ENCODE measurements at regions not wholly inside any gene's neighbourhood (a gene's known extent, or its start where the extent isn't known, plus 50 kb on each side); places are given as distances from the start of the nearest gene placed in this dataset.
"Not testable (repeated sequence)": the region's sequence is repeated elsewhere in the genome, so short reads cannot be mapped to it uniquely, and the experiment has no call there.

GRCh38 chr18:49693717-49694005, 119.7 kb downstream of the ACAA2 start:
- H3K36me3 Mint-ChIP-seq (ENCODE audit: low read depth), result no peaks in the 10 kb centered on the region
- no peaks in the 10 kb centered on the region for H3K9me3 Mint-ChIP-seq
- peaks cover 4% of the 10 kb centered on the region for H3K27me3 Mint-ChIP-seq (ENCODE audit: low read depth)
- H3K4me3 Mint-ChIP-seq, result no peak overlapping the region
- H3K27ac Mint-ChIP-seq, result peak overlapping the region; percentile 72 to 88 (median 84)
- TF ChIP-seq CTCF (IDR thresholded peaks at IDR 0.05; ENCODE audit: unreplicated experiment in 3 of 3), result no peak
- H3K4me1 Mint-ChIP-seq, result peaks cover 45% of the 10 kb centered on the region

DNA sequence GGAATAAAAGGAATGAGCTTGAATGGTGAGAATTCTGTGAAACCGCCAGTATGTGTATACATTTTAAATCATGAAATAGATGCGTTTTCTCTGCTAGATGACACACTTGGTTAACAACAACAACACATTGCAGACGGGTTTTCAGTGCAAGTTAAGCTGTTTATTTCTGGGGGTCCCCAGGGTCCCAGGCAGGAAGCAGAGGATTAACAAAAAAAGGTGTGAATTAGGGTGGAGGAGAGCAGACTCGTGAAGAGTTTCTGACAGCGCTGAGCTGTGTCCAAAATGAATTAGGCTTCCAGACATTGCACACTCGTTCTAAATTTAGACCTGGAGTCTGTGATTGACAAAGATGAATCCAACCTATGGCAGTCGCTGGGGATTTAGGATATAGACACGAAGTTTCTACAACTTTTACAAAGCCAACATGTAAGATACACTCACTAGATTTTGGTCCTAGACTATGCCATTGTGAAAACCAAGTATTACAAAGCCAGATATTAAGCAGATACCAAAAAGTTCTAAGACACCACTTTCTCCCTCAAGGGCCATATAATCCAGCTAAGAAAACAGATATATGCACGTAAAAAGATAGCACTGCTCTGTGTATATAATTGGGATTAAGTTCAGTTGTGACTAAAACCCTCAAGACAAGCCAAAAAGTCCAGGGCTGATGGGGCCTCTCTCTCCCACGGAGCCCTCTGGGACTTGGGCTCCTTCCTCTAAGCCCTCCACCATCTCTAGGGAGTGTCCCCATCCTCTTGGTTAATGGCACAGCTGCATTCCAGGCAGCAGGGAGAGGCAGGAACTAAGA, 120.2 kb downstream of the ACAA2 start:
- H3K36me3 Mint-ChIP-seq (ENCODE audit: low read depth), result no peaks in the 10 kb centered on the region

GRCh38 chr18:49691177-49691608, 122.1 kb downstream of the ACAA2 start:
- no peak for TF ChIP-seq CTCF (IDR thresholded peaks at IDR 0.05; ENCODE audit: unreplicated experiment in 3 of 3)

More for the DNA sequence above, 120.2 kb downstream of the ACAA2 start:
- Mint-ChIP-seq H3K4me3 (no peak overlapping the region), H3K4me1 (peaks cover 42% of the 10 kb centered on the region), H3K27me3 (ENCODE audit: low read depth) (peaks cover 4% of the 10 kb centered on the region), H3K9me3 (peaks cover 2% of the 10 kb centered on the region), H3K27ac (peak overlapping the region; percentile 72 to 88 (median 84))
- TF ChIP-seq CTCF (IDR thresholded peaks at IDR 0.05; ENCODE audit: unreplicated experiment in 3 of 3), result no peak

DNA sequence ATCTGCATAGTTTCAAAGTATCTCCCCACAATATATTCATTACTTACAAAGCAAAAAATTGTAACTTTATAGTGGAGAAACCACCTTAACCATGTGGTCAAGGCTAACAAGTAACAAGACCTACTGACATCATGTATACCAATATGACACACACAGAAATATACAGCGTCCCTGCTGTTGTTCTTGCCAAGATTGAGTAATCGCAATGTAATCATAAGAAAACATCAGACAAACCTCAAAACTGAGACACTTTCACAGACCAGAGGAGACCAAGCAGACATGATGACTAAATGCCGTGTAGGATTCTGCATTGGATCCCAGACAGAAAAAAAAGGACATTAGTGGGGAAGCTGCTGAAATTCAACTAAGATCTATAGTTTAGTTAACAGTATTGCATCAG, 123.0 kb downstream of the ACAA2 start:
- H3K27ac Mint-ChIP-seq, result peak overlapping the region; percentile 14 to 54 (median 27)
- H3K4me1 Mint-ChIP-seq, result peaks cover 32% of the 10 kb centered on the region
- peaks cover 2% of the 10 kb centered on the region for H3K9me3 Mint-ChIP-seq
- H3K36me3 Mint-ChIP-seq (ENCODE audit: low read depth), result no peaks in the 10 kb centered on the region
- H3K27me3 Mint-ChIP-seq (ENCODE audit: low read depth), result peaks cover 4% of the 10 kb centered on the region
- no peak overlapping the region for H3K4me3 Mint-ChIP-seq
- no peak for TF ChIP-seq CTCF (IDR thresholded peaks at IDR 0.05; ENCODE audit: unreplicated experiment in 3 of 3)

More at GRCh38 chr18:49691177-49691608, 122.1 kb downstream of the ACAA2 start:
- peaks cover 2% of the 10 kb centered on the region for H3K9me3 Mint-ChIP-seq
- peak overlapping the region in 2 of 3 experiments; percentile 9 to 54 for H3K27ac Mint-ChIP-seq
- H3K4me1 Mint-ChIP-seq, result peaks cover 32% of the 10 kb centered on the region
- H3K27me3 Mint-ChIP-seq (ENCODE audit: low read depth), result peaks cover 4% of the 10 kb centered on the region
- no peak overlapping the region for H3K4me3 Mint-ChIP-seq
- no peaks in the 10 kb centered on the region for H3K36me3 Mint-ChIP-seq (ENCODE audit: low read depth)

DNA sequence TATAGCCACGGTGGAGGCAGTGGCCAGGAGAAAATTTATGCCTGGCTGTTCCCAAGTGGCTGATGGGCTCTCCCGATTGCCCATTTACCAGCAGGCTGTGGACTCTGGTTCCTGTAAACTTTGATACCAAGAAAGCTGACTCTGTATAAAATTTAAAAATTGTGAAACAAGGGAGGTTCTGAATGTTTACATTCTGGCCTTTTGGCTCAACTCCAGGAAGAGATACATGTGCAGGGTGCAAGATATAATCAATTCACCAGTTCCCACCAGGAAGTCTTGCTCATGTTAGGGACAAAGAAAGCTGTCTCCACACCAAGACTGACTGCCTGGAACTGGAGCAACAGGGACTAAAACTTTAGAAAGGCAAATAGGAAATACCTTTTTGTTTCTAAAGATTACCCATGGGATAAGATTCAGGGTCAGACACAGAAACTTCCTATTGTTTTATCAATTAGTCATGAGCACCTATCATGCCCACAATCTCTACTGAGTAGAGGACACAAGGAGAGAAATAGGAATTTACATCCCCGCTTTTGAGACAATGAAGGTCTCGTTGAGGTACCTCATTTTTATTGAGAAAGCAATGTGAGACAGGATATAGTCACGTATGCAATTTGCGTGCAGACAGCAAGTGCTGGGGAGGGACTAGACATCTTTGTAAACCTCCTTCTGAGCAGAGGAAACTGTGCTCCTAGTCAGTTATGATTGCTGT, 123.5 kb downstream of the LIPG start:
- no peak for TF ChIP-seq CTCF (IDR thresholded peaks at IDR 0.05; ENCODE audit: unreplicated experiment in 3 of 3)
- Mint-ChIP-seq H3K27me3 (ENCODE audit: low read depth) (peaks cover 18% of the 10 kb centered on the region), H3K36me3 (ENCODE audit: low read depth) (no peaks in the 10 kb centered on the region), H3K9me3 (peaks cover 2% of the 10 kb centered on the region), H3K4me1 (no peaks in the 10 kb centered on the region), H3K27ac (peak overlapping the region in 1 of 3 experiments; percentile 18), H3K4me3 (no peak overlapping the region)

- not testable (repeated sequence) for H3K4me3 Mint-ChIP-seq; H3K36me3 Mint-ChIP-seq (ENCODE audit: low read depth); H3K27ac Mint-ChIP-seq; H3K9me3 Mint-ChIP-seq
- H3K4me1 Mint-ChIP-seq, result peaks cover 10% of the 10 kb centered on the region
- peaks cover 22% of the 10 kb centered on the region for H3K27me3 Mint-ChIP-seq (ENCODE audit: low read depth)
Observed at GRCh38 chr18:49682803-49683190, 120.9 kb downstream of the LIPG start.
